Hematopoietic multipotent progenitor cell treated with erythropoietin and hydrocortisone succinate and interleukin-3 and kit ligand, for 4 days (in vitro differentiated cells): ENCODE measurements at regions not wholly inside any gene's neighbourhood (a gene's known extent, or its start where the extent isn't known, plus 50 kb on each side); places are given as distances from the start of the nearest gene placed in this dataset.

Experiments used
- DNase-seq: peaks from one replicate; pipeline ENCODE4 v3.0.0-alpha.2; 2015

DNA sequence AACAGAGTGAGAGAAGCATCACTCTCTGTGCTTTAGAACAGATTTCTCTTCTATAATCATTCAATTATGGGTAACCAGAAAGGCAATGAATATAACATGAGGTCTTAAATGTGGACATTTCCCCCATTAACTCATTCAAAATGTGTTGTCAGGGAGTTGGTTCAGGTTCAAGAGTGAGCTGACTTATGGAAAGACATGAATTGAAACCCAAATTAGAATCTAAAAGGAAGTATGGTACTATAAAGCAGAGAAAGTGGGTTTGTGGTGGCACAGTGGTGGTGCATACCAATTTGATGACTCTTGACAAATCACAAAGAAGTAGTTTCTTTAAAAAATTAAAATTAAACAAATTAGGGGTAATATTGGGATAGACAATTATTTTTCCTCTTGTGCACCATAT, 114.6 kb upstream of the MEOX2 start:
- DNase-seq, result no peak

- DNase-seq, result no peak
Measured at GRCh38 chr7:15798081-15798480, 111.6 kb upstream of the MEOX2 start.

- no peak for DNase-seq
Measured at GRCh38 chr7:15795393-15795792, 108.9 kb upstream of the MEOX2 start.

DNA sequence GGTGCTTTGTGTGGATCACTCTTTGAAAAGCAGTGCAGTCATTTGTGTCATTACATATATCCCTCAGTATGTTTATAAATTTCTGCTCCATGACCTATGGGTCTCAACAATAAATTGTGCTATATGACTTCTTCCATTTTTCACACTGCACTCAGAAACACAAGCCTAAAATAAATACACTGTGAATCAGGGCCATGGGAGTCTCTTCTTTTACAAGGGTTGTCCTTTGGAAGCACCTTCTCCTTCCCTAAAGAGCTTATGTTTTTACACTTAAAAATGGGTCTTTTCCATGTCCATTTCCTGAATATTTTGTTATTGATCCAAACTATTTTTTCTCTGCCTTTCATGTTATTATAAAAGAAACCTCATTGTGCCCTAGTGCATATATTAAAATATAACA, 108.3 kb upstream of the MEOX2 start:
- DNase-seq, result no peak

- no peak for DNase-seq
Measured at GRCh38 chr7:15784694-15785030, 98.2 kb upstream of the MEOX2 start.

GRCh38 chr7:15783987-15784693, 97.7 kb upstream of the MEOX2 start:
- DNase-seq, result no peak

DNA sequence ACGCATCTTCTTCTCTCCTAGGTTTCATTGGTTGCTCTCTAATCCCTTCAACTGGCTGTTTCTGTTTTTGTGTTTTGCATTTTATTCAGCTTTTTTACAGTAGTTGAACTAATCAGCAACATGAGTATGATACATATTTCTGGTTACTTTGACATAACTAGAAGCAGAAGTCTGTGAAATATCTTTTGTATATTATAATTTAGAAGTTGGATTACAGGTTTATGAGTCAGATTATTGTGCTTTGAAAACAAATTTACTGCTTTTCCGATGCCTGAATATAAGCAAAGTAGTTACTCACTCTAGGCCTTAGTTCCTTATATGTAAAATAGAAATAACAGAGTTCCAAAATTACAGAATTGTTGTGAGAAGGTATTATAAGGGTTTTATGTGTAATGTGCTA, 96.2 kb upstream of the MEOX2 start:
- no peak for DNase-seq

- no peak for DNase-seq
Measured at GRCh38 chr7:15781944-15782343, 95.5 kb upstream of the MEOX2 start.

DNA sequence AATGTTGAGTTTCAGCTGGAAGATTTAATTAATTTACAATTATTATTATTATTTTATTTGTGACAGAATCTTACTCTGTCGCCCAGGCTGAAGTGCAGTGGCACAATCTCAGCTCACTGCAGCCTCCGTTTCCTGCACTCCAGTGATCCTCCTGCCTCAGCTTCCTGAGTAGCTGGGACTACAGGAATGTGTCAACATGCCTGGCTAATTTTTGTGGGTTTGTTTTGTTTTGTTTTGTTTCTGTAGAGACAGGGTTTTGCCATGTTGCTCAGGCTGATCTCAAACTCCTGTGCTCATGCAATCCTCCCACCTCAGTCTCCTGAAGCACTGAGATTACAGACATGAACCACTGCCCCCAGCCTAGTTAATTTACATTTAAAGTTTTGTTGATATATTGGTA, 93.8 kb upstream of the MEOX2 start:
- DNase-seq, result no peak

GRCh38 chr7:15778191-15778590, 91.7 kb upstream of the MEOX2 start:
- no peak for DNase-seq

DNA sequence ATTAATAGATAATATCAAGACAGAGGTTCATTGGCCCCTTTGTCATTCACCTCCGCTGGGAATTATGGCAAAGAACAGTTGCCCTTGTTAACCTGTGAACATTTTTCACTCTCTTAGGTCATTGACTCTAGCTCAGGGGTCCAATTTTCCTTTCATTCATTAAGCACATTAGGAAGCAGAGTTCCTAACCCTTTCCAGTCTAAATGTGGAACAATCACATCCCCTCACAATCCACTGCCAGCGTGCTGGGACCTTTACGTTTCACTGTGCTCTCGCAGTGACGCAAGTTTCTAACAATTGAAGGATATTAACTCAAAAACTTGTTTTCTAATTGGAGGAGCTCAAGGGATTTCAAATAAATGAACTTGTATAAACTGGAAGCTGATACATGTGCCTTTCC, 79.3 kb upstream of the MEOX2 start:
- DNase-seq, result no peak

GRCh38 chr7:15764851-15765382, 78.4 kb upstream of the MEOX2 start:
- DNase-seq, result no peak

- DNase-seq, result no peak
Measured at GRCh38 chr7:15764010-15764409, 77.5 kb upstream of the MEOX2 start.

- DNase-seq, result no peak
Measured at GRCh38 chr7:15757041-15758000, 70.8 kb upstream of the MEOX2 start.

DNA sequence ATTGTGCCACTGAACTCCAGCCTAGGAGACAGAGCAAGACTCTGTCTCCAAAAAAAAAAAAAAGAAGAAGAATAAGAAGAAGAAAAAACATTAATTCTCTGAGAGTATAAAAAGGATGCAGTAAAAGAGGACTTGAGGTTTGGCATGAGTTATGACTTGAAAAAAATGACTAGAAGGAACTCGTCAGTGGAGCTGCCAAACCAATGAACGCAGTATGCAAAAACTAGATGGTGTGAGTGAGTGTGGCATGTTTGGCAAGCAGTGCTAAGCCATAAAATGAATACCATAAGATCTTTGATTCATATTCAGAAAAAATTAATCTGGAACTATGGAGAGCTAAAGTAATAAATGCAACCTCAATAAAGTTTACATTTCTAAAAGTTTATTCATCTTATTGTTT, 68.6 kb upstream of the MEOX2 start:
- DNase-seq, result no peak

DNA sequence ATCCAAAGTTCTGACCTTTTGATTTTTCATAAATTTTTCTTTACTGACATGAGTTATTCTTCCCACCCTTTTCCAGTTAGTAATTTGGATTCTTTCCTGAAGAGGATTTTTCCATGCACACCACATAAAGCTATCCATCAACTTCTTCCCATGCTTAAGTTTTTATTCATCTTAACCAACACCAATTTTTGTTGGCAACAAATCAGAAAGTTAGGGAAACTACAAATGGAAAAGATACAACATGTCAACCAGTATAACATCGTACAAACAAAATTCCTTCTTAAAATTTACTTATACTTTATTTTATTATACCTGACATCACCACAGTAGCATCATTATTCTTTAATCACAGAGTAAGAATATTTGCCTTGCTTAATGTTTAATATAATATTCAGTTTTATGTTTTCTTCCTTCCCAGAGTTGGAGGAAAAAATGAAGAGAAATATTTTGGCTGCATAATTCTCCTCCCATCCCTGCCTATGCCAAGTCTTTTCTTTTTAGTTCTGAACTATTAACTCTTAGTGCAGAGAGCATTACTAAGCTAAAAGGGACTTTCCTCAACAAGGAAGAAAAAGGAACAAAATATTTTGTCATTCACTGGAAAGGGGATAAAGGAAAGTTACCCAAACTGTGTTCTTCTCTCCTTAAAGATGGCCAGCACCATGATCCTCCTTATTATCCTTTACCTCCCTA, 67.5 kb upstream of the MEOX2 start:
- no peak for DNase-seq

DNA sequence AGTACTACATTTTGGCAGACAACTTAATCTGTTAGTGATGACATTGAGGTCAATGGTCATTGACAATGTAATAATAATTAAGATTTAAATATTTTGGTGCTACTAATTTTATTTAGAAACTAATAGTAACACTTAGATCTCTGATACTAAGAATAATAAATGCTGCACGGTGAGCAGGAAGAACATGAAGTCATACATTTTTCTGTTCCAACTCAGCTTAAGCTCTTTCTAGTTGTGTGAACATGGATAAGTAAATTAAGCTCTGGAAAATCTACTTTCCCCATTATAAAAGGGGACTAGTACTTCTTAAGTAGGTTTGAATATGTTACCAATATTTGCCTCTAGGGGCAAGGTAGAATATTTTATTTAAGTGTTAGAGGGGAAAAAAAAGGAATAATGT, 65.9 kb upstream of the MEOX2 start:
- DNase-seq, result no peak

DNA sequence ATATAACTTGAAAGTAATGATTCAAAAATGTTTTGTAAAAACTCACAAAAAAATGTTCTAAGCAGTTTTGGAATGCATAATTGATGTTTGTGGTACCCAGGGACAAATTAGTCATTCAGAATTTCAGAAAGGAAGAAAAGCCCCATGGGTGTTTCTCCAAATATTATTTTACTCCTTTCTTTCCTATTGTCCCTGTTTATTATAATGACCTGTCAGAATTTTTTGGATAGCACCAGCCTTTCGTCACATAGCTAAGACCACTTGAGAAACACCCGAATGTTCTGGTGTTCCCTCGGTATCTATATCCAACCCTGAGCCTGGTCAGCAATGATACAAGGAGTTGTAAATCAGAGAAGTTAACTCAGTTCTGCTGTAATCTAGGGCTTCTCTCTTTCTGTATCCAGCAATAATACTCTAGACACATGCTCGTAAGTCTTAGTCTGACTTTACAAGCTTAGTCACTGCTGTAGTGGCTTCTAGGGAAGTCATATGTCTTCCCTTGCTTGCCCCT, 64.8 kb upstream of the MEOX2 start:
- DNase-seq, result no peak

GRCh38 chr7:15750727-15751126, 64.2 kb upstream of the MEOX2 start:
- DNase-seq, result no peak

- no peak for DNase-seq
Measured at GRCh38 chr7:15749631-15750030, 63.1 kb upstream of the MEOX2 start.

DNA sequence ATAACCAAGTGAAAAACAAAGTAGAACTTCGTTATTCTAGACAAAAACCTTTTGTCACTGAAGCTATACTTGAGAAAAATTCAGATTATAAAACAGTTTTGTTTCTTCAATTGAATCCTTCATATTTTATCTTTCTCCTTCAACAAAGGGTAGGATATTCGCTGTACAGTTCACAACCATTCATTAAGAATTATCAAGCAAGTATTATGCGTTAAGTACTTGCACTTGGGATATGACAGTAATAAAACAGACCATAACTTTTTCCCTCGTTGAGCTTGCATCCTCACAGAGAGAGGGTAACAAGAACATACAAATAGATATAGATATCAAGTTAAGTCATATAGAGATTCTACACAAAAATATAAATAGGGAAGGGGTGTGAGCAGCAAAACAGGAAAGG, 61.2 kb upstream of the MEOX2 start:
- no peak for DNase-seq

DNA sequence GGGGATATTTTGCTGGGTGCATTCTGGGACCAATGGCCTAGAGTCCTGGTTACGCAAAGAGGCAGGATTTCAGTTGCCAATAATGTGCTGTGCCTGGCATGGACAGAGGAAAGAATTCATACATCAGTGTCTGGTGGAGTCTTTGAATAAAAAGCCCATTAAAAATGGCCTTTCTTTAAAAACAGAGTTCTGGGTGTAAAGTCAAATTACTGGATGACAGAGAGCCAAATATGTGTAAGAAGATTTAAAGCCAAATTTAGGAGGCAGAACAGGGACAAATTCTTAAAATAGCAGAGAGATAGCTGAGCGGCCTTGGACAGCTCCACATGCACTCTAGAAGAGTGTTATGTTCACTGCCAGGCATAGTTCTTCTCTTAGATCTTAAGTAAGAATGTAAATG, 60.8 kb upstream of the MEOX2 start:
- DNase-seq, result no peak

GRCh38 chr7:15743926-15744480, 57.5 kb upstream of the MEOX2 start:
- DNase-seq, result no peak
